HG03045 (cell line): ENCODE measurements at regions not wholly inside any gene's neighbourhood (a gene's known extent, or its start where the extent isn't known, plus 50 kb on each side); places are given as distances from the start of the nearest gene placed in this dataset.

Experiments used
- ATAC-seq: cut with Tn5 transposase; IDR thresholded peaks from one replicate; pipeline ENCODE4 v1.9.1; 2021; ENCODE audit warnings: mild to moderate bottlenecking, moderate library complexity; ENCODE audit not compliant: unreplicated experiment

- ATAC-seq, result peak; percentile 24
Observed at GRCh38 chr6:126803769-126804168, 314.7 kb upstream of the RSPO3 start.

DNA sequence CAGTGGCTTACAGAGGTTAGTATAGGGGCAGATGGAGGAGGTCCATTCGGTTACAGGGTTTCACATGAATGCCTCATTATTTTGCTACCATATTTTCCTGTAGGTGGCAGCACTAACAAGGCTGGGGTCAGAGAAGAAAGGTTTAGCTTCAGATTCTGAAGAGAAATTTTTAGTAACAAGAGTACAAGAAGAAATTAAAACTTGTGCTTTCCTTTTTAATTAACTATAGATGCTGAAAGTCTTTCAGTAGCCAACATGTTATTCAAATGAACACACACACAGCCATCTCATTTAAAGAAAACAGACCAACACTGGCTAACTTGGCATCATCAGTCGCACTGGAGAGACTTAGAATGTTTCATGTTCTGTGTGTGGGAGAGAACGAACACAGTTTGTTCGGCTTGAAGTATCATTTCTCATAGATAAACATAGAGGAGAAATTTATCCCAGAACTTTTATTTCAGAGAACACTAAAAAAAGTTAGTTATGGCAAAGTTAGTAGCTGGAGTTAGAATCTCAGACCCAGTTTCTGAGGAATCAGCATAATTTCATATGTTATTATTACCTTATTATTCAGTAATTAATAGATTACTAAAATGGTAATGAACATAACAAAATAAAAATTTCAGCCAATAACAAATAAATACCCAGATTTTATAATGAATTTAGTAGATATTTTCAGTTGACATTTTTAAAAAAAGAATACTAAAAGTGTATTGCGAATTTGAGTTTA lies 314.0 kb upstream of the RSPO3 start:
- ATAC-seq, result peak; percentile 68

GRCh38 chr6:126805861-126806260 lies 312.6 kb upstream of the RSPO3 start:
- no peak for ATAC-seq

- no peak for ATAC-seq
Observed at GRCh38 chr6:126807876-126808275, 310.6 kb upstream of the RSPO3 start.

GRCh38 chr6:126811321-126811720 lies 307.1 kb upstream of the RSPO3 start:
- ATAC-seq, result no peak

- no peak for ATAC-seq
Observed at GRCh38 chr6:126812010-126812409, 306.5 kb upstream of the RSPO3 start.

GRCh38 chr6:126812651-126813050 lies 305.8 kb upstream of the RSPO3 start:
- ATAC-seq, result no peak

DNA sequence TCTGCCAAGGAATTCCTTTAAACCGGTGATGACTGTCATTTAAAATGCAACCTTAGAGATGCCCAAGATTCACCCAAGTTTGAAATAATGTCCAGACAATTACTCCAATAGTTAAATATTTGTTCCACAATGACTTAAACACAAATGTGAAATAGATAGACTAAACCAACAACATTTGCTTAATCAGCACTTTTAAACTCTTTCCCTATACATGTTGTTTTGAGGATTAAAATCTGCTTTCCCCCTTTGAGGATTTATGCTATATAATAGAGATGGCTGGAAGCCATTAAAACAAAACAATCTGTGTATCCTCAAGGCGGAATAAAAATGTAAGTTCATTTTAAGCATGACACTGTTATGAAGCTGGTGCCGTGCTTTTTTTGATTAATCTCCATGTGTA lies 297.8 kb upstream of the RSPO3 start:
- no peak for ATAC-seq

DNA sequence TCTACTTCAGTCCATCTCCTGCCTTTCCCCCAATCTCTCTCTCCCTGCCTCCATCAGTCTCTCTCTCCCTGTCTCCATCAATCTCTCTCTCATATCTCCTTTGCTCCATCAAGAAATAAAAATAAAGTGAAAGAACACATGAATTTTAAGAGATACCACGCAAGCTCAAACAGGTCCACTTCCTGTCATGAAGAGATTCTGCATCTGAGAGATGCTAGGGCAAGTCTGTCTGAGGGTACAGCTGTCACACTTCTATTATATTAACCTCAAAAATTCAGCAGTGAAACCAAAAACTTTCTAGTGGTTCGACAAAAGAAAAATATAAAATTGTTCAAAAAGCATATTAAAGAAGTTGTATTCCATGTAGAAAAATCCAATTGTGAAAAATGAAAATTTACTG lies 296.8 kb upstream of the RSPO3 start:
- no peak for ATAC-seq

DNA sequence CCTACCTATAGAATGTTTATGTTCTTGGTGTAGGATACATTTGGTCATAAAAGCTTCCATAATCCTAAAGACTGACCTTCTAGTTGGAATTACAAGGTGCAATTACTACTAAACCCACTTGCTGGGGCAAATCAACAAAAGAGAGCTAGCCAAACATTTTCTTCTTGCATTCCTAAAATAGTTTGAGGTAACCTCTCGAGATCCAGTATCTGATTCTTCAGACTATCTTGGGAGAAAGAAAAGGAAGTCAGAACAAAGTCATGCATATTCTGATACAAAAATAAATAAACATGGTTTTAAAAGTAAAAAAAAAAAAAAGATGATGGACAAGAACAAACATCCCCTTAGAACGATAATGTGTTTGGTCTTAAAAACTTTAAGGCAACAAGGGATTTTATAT lies 294.2 kb upstream of the RSPO3 start:
- ATAC-seq, result no peak

DNA sequence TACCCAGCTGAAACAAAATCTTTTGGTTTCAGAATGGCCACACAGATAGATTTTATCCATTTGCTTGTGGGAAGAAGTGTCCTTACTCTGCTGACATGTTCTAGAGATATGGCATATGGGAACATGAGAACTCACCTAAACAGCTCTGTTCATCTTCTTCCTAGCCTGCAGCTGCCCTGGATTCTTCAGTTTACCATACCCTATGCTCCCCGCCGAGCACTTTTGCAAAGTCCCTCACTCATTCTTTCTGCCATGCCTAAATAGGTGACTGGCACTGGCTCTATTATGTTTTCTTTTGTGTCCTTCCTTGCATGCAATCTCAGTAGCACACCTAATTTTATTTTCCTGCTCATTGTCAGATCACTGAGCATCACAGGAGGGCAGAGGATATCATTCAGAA lies 293.7 kb upstream of the RSPO3 start:
- no peak for ATAC-seq

GRCh38 chr6:126826166-126826714 lies 292.2 kb upstream of the RSPO3 start:
- ATAC-seq, result no peak

DNA sequence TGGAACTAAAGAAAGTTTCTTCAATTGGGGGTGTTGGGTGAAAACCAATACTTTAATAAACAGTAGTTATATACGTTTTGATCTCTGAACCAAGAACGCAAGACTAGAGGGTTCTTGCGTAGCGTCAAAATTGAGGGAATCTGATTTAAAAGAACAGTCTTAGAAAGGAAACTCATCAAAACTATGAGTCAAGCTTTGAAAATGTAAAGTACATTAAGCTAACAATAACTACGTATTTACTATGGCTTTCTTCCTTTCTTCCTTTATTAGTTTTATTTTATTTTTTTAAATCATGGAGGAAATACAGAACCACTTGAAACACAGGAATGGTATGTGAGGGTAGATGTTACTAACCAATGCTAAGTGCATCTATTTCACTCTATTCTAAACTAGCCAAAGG lies 287.0 kb upstream of the RSPO3 start:
- ATAC-seq, result no peak

- no peak for ATAC-seq
Observed at GRCh38 chr6:126842769-126843168, 275.7 kb upstream of the RSPO3 start.

GRCh38 chr6:126848119-126848518 lies 270.4 kb upstream of the RSPO3 start:
- no peak for ATAC-seq

GRCh38 chr6:126867641-126868040 lies 250.8 kb upstream of the RSPO3 start:
- ATAC-seq, result no peak

- no peak for ATAC-seq
Observed at GRCh38 chr6:126873351-126873750, 245.1 kb upstream of the RSPO3 start.

GRCh38 chr6:126873791-126874190 lies 244.7 kb upstream of the RSPO3 start:
- no peak for ATAC-seq

GRCh38 chr6:126876446-126876845 lies 242.0 kb upstream of the RSPO3 start:
- no peak for ATAC-seq

DNA sequence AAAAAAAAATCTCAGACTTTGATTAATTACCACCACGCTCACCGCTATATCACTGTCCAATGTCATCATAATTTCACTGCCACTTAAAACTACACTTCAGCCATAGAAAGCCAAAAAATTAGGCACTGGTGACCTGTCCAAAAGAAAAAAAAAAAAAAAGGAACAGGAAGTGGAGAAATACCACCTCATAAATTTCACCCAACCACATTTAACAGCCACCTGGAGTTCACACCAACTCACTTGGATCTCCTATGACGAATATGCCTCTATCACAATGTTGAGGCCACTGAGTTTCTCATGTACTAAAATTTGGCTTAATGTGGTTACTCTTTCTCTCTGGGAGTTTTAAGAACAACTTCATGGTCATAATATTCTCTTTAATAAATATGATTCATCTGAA lies 237.5 kb upstream of the RSPO3 start:
- ATAC-seq, result no peak

GRCh38 chr6:126886106-126886505 lies 232.4 kb upstream of the RSPO3 start:
- ATAC-seq, result no peak

DNA sequence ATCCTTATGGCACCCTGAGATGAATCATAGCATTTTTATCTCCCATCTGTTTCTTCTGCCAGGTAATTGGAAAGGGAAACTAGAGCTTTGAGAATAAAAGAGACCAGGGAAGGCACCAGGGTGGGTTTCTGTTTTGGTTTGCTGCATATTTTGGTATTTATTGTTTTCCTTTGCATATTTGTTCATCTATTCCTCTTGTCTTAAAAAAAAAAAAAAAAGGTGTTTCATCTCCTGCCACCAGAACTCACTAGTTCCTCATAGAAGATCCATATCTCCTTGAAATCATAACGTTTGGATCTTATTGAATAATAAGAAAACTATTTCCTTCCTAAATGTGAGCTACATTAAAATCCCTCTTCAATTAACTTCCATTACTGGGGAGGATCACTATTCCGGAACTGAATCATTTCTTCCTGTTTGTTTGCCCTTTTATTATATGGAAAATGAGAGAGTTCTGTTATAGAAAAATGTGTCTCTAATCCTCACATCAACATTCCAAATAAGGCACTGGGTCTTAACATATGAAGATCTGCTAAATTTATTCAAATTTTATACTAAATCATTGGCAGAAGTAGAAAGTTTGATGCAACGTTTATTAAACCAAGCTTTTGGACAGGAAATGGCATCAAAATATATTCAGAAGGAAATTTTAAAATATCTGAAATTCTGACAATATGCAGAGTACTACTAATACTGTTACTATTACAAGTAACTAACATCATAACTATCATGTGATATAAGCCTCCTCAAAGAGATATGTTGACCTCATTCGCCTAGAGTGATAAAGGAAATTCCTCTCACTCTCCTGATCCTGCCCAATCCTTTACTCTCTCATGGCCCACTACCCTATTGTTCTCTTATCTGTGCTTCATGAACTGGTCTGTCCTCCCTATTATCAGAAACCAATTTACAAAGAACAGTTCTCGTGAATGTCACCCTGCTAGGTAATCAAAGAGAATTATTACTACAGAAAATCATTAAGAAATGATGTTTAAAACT lies 229.4 kb upstream of the RSPO3 start:
- ATAC-seq, result no peak
